Fibroblast of lung (primary cell): ENCODE measurements at regions not wholly inside any gene's neighbourhood (a gene's known extent, or its start where the extent isn't known, plus 50 kb on each side); places are given as distances from the start of the nearest gene placed in this dataset.

Source experiments
- DNase-seq, 2 donors: peaks; one replicate each; pipeline versions ENCODE4 v3.0.0 to v3.0.0-alpha.2; 2010; ENCODE audit warnings: low read depth in 2 of 2
- H2AFZ ChIP-seq: 2 replicates; pipeline ENCODE4 v1.5.1; 2012; ENCODE audit warnings: low read length, control low read depth, inconsistent platforms
- H3K27ac ChIP-seq: 2 replicates; pipeline ENCODE4 v1.5.1; 2011; ENCODE audit warnings: low read length, control low read depth; ENCODE audit not compliant: insufficient read depth
- H3K27me3 ChIP-seq: 2 replicates; pipeline ENCODE4 v1.5.1; 2011; ENCODE audit warnings: mild to moderate bottlenecking, low read length; ENCODE audit not compliant: control insufficient read depth, insufficient read depth
- H3K36me3 ChIP-seq: 2 replicates; pipeline ENCODE4 v1.5.1; 2011; ENCODE audit warnings: low read length; ENCODE audit not compliant: control insufficient read depth, insufficient read depth
- H3K4me1 ChIP-seq: 2 replicates; pipeline ENCODE4 v1.5.1; 2011; ENCODE audit warnings: low read length; ENCODE audit not compliant: control insufficient read depth, insufficient read depth; ENCODE audit errors: extremely low read depth
- H3K4me2 ChIP-seq: 2 replicates; pipeline ENCODE4 v1.5.1; 2011; ENCODE audit warnings: low read length, control low read depth; ENCODE audit not compliant: insufficient read depth; ENCODE audit errors: extremely low read depth
- H3K4me3 ChIP-seq, 4 experiments: fragments of 200-600 bp in 1 of 4; sonication (generic) in 1 of 4; replicated peaks in 1 of 4; 2 replicates each; pipeline ENCODE4 v1.5.1; 2011 to 2016; ENCODE audit warnings: low read length in 4 of 4, low read depth in 3 of 4, mild to moderate bottlenecking in 3 of 4, control low read depth in 2 of 4, inconsistent platforms in 1 of 4, mixed read lengths in 1 of 4; ENCODE audit not compliant: insufficient read depth in 1 of 4; ENCODE audit errors: control extremely low read depth in 1 of 4
- H3K79me2 ChIP-seq: 2 replicates; pipeline ENCODE4 v1.5.1; 2012; ENCODE audit warnings: mild to moderate bottlenecking, low read length, inconsistent platforms; ENCODE audit not compliant: control insufficient read depth, insufficient read depth
- H3K9ac ChIP-seq: 2 replicates; pipeline ENCODE4 v1.5.1; 2011; ENCODE audit warnings: mild to moderate bottlenecking, low read length, control low read depth; ENCODE audit not compliant: insufficient read depth
- H3K9me3 ChIP-seq: 2 replicates; pipeline ENCODE4 v1.5.1; 2012; ENCODE audit warnings: low read depth, low read length; ENCODE audit not compliant: control insufficient read depth, insufficient read depth
- H4K20me1 ChIP-seq: 2 replicates; pipeline ENCODE4 v1.5.1; 2011; ENCODE audit warnings: low read length; ENCODE audit not compliant: control insufficient read depth, insufficient read depth; ENCODE audit errors: extremely low read depth
- CTCF ChIP-seq, 2 donors: IDR thresholded peaks in 1 of 2; conservative IDR thresholded peaks in 1 of 2; 1 replicate in 1 of 2; 2 replicates in 1 of 2; pipeline ENCODE4 v1.5.1; 2011 to 2012; ENCODE audit warnings: low read length in 2 of 2, control low read depth in 1 of 2, inconsistent platforms in 1 of 2, low read depth in 1 of 2, mild to moderate bottlenecking in 1 of 2
- EZH2 ChIP-seq: IDR thresholded peaks from 2 replicates; pipeline ENCODE4 v1.5.1; 2012; ENCODE audit warnings: low read length, control low read depth, mild to moderate bottlenecking; ENCODE audit errors: missing control alignments

- Histone ChIP-seq H3K36me3 (no peaks in the 10 kb centered on the region), H3K79me2 (no peaks in the 10 kb centered on the region), H3K4me3 (no peak overlapping the region), H3K27ac (no peak overlapping the region), H3K9me3 (no peaks in the 10 kb centered on the region), H3K27me3 (no peaks in the 10 kb centered on the region), H3K4me1 (no peaks in the 10 kb centered on the region), H3K9ac (no peak overlapping the region), H3K4me2 (no peak overlapping the region), H4K20me1 (no peaks in the 10 kb centered on the region), H2AFZ (no peak overlapping the region)
- DNase-seq, result no peak
- no peak for TF ChIP-seq EZH2
- no peak for TF ChIP-seq CTCF (conservative IDR thresholded peaks at IDR 0.05 in 1 of 2, IDR thresholded peaks at IDR 0.05 in 1 of 2; ENCODE audit: low read depth in 1 of 2, low read length in 2 of 2)
Measured at GRCh38 chr15:93830221-93831080, 400.9 kb upstream of the MCTP2 start.

GRCh38 chr15:93829115-93829870 is 402.1 kb upstream of the MCTP2 start:
- TF ChIP-seq CTCF (conservative IDR thresholded peaks at IDR 0.05 in 1 of 2, IDR thresholded peaks at IDR 0.05 in 1 of 2; ENCODE audit: low read depth in 1 of 2, low read length in 2 of 2), result no peak
- TF ChIP-seq EZH2, result no peak
- H3K36me3 ChIP-seq, result no peaks in the 10 kb centered on the region
- H3K4me2 ChIP-seq, result no peak overlapping the region
- DNase-seq, result peak in 1 of 2 donors; percentile 87
- H2AFZ ChIP-seq, result no peak overlapping the region
- no peaks in the 10 kb centered on the region for H3K9me3 ChIP-seq
- no peak overlapping the region for H3K9ac ChIP-seq
- no peaks in the 10 kb centered on the region for H3K79me2 ChIP-seq
- H3K27me3 ChIP-seq, result no peaks in the 10 kb centered on the region
- no peaks in the 10 kb centered on the region for H4K20me1 ChIP-seq
- no peak overlapping the region for H3K4me3 ChIP-seq
- no peak overlapping the region for H3K27ac ChIP-seq
- no peaks in the 10 kb centered on the region for H3K4me1 ChIP-seq

- Histone ChIP-seq H4K20me1 (no peaks in the 10 kb centered on the region), H3K27me3 (no peaks in the 10 kb centered on the region), H3K79me2 (no peaks in the 10 kb centered on the region), H3K36me3 (no peaks in the 10 kb centered on the region), H3K4me1 (no peaks in the 10 kb centered on the region), H3K4me2 (no peak overlapping the region), H2AFZ (no peak overlapping the region), H3K9me3 (no peaks in the 10 kb centered on the region), H3K4me3 (no peak overlapping the region), H3K9ac (no peak overlapping the region), H3K27ac (no peak overlapping the region)
- no peak for DNase-seq
- TF ChIP-seq EZH2 (no peak), CTCF (conservative IDR thresholded peaks at IDR 0.05 in 1 of 2, IDR thresholded peaks at IDR 0.05 in 1 of 2; ENCODE audit: low read depth in 1 of 2, low read length in 2 of 2) (no peak)
Measured at GRCh38 chr15:93826790-93827189, 404.6 kb upstream of the MCTP2 start.
